GM18508 (cell line): ENCODE measurements at regions not wholly inside any gene's neighbourhood (a gene's known extent, or its start where the extent isn't known, plus 50 kb on each side); places are given as distances from the start of the nearest gene placed in this dataset.
"Not testable (repeated sequence)": the region's sequence is repeated elsewhere in the genome, so short reads cannot be mapped to it uniquely, and the experiment has no call there.

Experiments
- ATAC-seq: cut with Tn5 transposase; IDR thresholded peaks from one replicate; pipeline ENCODE4 v1.9.1; 2021; ENCODE audit warnings: moderate number of reproducible peaks; ENCODE audit not compliant: insufficient read depth, unreplicated experiment

- no peak for ATAC-seq
Observed at GRCh38 chr5:159571501-159572244, 241.4 kb upstream of the IL12B start.

DNA sequence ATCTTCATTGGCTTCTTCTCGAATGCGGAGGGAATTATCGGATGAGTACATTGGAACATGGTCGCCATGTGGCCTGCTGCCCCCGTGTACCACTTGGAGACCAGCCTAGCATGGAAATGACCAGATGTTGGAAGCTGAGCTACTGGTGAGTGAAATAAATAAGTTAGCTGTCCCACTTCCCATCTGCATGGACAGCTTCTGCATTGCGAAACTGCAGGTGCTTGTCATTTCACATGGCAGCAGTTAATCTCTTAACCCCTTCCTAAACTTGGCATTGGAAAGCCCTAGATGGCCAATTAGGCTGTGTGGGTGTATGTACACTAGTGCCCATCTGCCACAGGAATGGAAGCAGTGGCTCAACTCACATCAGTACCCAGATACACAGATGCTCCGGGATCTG is 246.6 kb upstream of the IL12B start:
- no peak for ATAC-seq

- no peak for ATAC-seq
Observed at GRCh38 chr5:159581502-159582249, 251.4 kb upstream of the IL12B start.

GRCh38 chr5:159582756-159583541 is 252.7 kb upstream of the IL12B start:
- no peak for ATAC-seq

GRCh38 chr5:159586921-159587320 is 256.6 kb upstream of the IL12B start:
- ATAC-seq, result no peak

DNA sequence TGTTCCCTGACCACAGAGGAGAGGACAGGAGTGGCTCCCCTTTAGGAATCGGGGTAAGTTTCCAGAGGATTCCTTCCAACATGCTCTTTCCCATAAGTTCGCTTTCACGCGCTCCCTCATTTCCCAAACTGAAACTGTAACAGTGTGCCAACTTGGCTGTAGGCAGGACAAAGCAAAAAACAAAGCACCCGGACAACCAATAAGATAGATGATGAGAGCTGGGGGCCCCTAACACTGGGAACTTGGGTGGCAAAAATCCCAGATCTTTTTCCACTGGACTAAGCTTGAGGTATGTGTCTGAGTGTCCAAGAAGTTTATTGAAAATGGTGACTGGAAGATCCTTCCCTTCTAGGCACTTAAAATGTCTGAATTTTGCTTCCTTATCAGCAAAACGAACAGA is 258.7 kb upstream of the IL12B start:
- ATAC-seq, result no peak

GRCh38 chr5:159593518-159594073 is 263.3 kb upstream of the IL12B start:
- ATAC-seq, result no peak

DNA sequence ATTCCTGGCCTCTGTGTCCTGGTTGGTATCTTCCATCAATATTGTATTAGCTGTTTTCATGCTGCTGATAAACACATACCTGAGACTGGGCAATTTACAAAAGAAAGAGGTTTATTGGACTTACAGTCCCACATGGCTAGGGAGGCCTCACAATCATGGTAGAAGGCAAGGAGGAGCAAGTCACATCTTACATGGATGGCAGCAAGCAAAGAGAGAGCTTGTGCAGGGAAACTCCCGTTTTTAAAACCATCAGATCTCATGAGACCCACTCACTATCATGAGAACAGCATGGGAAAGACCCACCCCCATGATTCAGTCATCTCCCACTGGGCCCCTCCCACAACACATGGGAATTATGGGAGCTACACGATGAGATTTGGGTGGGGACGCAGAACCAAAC is 265.3 kb upstream of the IL12B start:
- not testable (repeated sequence) for ATAC-seq

- no peak for ATAC-seq
Observed at GRCh38 chr5:159601216-159601615, 270.9 kb upstream of the IL12B start.

GRCh38 chr5:159602434-159602833 is 272.1 kb upstream of the IL12B start:
- no peak for ATAC-seq

DNA sequence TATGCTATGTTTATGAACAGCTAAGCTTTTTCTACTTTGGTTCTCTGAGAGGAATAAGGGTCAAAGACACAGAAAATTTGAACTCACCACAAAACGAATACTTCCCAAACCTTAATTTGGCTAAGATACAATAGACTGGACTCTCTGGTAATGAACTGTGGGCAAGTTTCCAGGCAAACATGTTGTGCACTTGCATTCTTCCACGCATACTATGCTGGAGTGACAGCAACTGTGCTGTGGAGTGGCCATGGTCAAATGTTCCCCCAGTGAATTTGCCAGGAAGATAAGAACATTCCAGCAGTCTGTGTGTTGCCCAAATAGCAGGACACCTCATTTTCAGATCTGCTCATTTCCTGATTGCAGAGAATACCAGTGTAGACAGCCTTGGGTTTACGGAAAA is 275.3 kb upstream of the IL12B start:
- ATAC-seq, result no peak

GRCh38 chr5:159609359-159609758 is 279.1 kb upstream of the IL12B start:
- ATAC-seq, result no peak

GRCh38 chr5:159610966-159611579 is 280.8 kb upstream of the IL12B start:
- ATAC-seq, result no peak

DNA sequence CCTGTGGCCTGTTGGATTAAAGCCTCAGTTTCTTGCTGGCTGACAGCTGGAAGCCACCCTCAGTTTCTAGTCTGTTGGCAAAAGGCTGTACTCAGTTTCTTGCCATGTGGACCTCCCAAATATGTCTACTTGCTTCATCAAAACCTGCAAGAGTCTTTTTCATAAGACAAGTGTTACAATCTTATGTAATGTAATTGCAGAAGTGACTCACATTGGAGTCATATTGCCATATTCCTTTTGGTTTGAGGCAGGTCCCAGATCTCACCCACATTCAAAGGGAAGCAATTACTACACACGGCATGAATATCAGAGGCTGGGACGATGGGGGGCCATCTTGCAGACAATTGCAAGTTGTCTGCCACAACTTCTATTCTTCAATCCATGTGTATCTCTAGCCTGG is 286.7 kb upstream of the IL12B start:
- ATAC-seq, result no peak

GRCh38 chr5:159619826-159620225 is 289.5 kb upstream of the IL12B start:
- ATAC-seq, result no peak

- ATAC-seq, result no peak
Observed at GRCh38 chr5:159620853-159621540, 290.7 kb upstream of the IL12B start.

- ATAC-seq, result no peak
Observed at GRCh38 chr5:159628703-159629102, 287.6 kb upstream of the ADRA1B start.

DNA sequence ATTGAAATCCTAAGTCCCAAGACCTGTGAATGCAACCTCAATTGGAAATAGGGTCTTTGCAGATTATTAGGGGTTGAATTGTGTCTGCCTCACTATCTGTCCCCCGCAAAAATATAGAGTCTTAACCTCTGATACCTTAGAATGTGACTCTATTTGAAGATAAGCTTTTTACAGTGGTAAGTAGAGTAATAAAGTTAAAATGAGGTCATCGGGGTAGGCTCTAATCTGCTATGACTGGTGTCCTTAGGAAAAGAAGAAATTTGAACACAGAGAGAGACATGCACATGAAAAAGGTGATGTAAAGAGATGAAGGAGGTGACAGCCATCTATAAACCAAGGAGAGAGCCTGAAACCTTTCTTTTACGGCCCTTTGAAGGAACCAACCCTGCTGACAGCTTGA is 287.1 kb upstream of the ADRA1B start:
- no peak for ATAC-seq

DNA sequence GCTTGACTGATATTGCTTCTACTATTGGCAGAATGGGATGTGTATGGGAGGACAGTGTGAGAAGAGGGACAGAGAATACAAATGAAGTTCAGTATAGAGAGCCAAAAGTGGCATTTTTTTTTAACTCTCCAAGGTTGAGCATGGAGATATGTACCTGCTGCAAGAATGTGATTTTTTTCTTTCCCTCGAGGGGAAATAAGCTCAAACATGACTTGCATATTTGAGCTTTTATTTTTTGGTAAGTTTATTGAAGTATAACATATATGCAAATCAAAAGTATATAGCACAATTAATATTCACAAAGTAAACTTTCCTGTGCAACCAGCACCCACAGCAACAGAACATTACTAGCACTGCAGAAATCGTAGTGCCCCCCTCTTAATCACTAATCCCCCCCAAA is 285.7 kb upstream of the ADRA1B start:
- no peak for ATAC-seq

- no peak for ATAC-seq
Observed at GRCh38 chr5:159631001-159631400, 285.3 kb upstream of the ADRA1B start.
